SIG-M5 treated with dmso at 0.1 percent for 504 hours (cell line): ENCODE measurements at regions not wholly inside any gene's neighbourhood (a gene's known extent, or its start where the extent isn't known, plus 50 kb on each side); places are given as distances from the start of the nearest gene placed in this dataset.
A peak's percentile ranks its signal among the peaks of the same experiment; 100 is the strongest.

Experiments
- DNase-seq: peaks from one replicate; lab custom pipeline; 2025; ENCODE audit not compliant: unreplicated experiment; lab: John Stamatoyannopoulos, UW

GRCh38 chr2:217387776-217388387 is 528.0 kb upstream of the TNP1 start:
- peak; percentile 54 for DNase-seq

- DNase-seq = no peak
Measured at GRCh38 chr2:217386041-217386440, 526.2 kb upstream of the TNP1 start.

- DNase-seq = no peak
Measured at GRCh38 chr2:217383620-217384019, 523.8 kb upstream of the TNP1 start.

- DNase-seq = no peak
Measured at GRCh38 chr2:217382794-217383193, 522.9 kb upstream of the TNP1 start.

- no peak for DNase-seq
Measured at GRCh38 chr2:217379807-217380206, 519.9 kb upstream of the TNP1 start.

GRCh38 chr2:217372794-217373193 is 512.9 kb upstream of the TNP1 start:
- no peak for DNase-seq

- DNase-seq = no peak
Measured at GRCh38 chr2:217371781-217372213, 511.9 kb upstream of the TNP1 start.

GRCh38 chr2:217370391-217370790 is 510.5 kb upstream of the TNP1 start:
- peak; percentile 42 for DNase-seq

- peak; percentile 34 for DNase-seq
Measured at GRCh38 chr2:217367464-217367863, 507.6 kb upstream of the TNP1 start.

GRCh38 chr2:217366966-217367365 is 507.1 kb upstream of the TNP1 start:
- DNase-seq = no peak

GRCh38 chr2:217366266-217366895 is 506.5 kb upstream of the TNP1 start:
- no peak for DNase-seq

GRCh38 chr2:217365656-217366055 is 505.8 kb upstream of the TNP1 start:
- DNase-seq = no peak

- no peak for DNase-seq
Measured at GRCh38 chr2:217364224-217364623, 504.4 kb upstream of the TNP1 start.

- peak; percentile 84 for DNase-seq
Measured at GRCh38 chr2:217363470-217363869, 503.6 kb upstream of the TNP1 start.

- no peak for DNase-seq
Measured at GRCh38 chr2:217362710-217363109, 502.8 kb upstream of the TNP1 start.

- DNase-seq = no peak
Measured at GRCh38 chr2:217362286-217362685, 502.4 kb upstream of the TNP1 start.

GRCh38 chr2:217361483-217361880 is 501.6 kb upstream of the TNP1 start:
- no peak for DNase-seq

GRCh38 chr2:217360781-217361482 is 501.1 kb upstream of the TNP1 start:
- DNase-seq = peak; percentile 67

- no peak for DNase-seq
Measured at GRCh38 chr2:217360111-217360510, 500.2 kb upstream of the TNP1 start.

GRCh38 chr2:217357886-217358620 is 498.2 kb upstream of the TNP1 start:
- DNase-seq = no peak

- DNase-seq = no peak
Measured at GRCh38 chr2:217356781-217357180, 496.9 kb upstream of the TNP1 start.

GRCh38 chr2:217356142-217356541 is 496.3 kb upstream of the TNP1 start:
- DNase-seq = no peak
